HG03159 (cell line): ENCODE measurements at regions not wholly inside any gene's neighbourhood (a gene's known extent, or its start where the extent isn't known, plus 50 kb on each side); places are given as distances from the start of the nearest gene placed in this dataset.

Experiments
- ATAC-seq: cut with Tn5 transposase; IDR thresholded peaks from one replicate; pipeline ENCODE4 v1.9.1; 2021; ENCODE audit warnings: mild to moderate bottlenecking, moderate library complexity; ENCODE audit not compliant: unreplicated experiment

- no peak for ATAC-seq
These were observed 125.9 kb upstream of the PPARGC1A start for GRCh38 chr4:24015782-24016181.

GRCh38 chr4:24013668-24014422 lies 124.0 kb upstream of the PPARGC1A start:
- ATAC-seq = no peak

- ATAC-seq = no peak
These were observed 121.1 kb upstream of the PPARGC1A start for GRCh38 chr4:24010994-24011393.

- ATAC-seq = no peak
These were observed 120.7 kb upstream of the PPARGC1A start for GRCh38 chr4:24010573-24010972.

- ATAC-seq = no peak
These were observed 118.0 kb upstream of the PPARGC1A start for GRCh38 chr4:24007860-24008261.

GRCh38 chr4:24006269-24006668 lies 116.4 kb upstream of the PPARGC1A start:
- ATAC-seq = no peak

GRCh38 chr4:24003926-24004325 lies 114.1 kb upstream of the PPARGC1A start:
- ATAC-seq = no peak

- no peak for ATAC-seq
These were observed 113.6 kb upstream of the PPARGC1A start for GRCh38 chr4:24003496-24003895.

GRCh38 chr4:24002330-24002966 lies 112.6 kb upstream of the PPARGC1A start:
- no peak for ATAC-seq

- ATAC-seq = no peak
These were observed 111.9 kb upstream of the PPARGC1A start for GRCh38 chr4:24001486-24002329.

- no peak for ATAC-seq
These were observed 110.6 kb upstream of the PPARGC1A start for GRCh38 chr4:24000470-24000831.

- ATAC-seq = no peak
These were observed 110.0 kb upstream of the PPARGC1A start for GRCh38 chr4:23999714-24000469.

GRCh38 chr4:23993373-23993772 lies 103.5 kb upstream of the PPARGC1A start:
- ATAC-seq = no peak

- no peak for ATAC-seq
These were observed 101.6 kb upstream of the PPARGC1A start for GRCh38 chr4:23991444-23991843.

- no peak for ATAC-seq
These were observed 96.4 kb upstream of the PPARGC1A start for GRCh38 chr4:23986270-23986669.

GRCh38 chr4:23981328-23981727 lies 91.5 kb upstream of the PPARGC1A start:
- no peak for ATAC-seq

GRCh38 chr4:23979534-23979933 lies 89.7 kb upstream of the PPARGC1A start:
- ATAC-seq = no peak

- no peak for ATAC-seq
These were observed 88.2 kb upstream of the PPARGC1A start for GRCh38 chr4:23978002-23978401.

- no peak for ATAC-seq
These were observed 86.6 kb upstream of the PPARGC1A start for GRCh38 chr4:23976423-23976822.

GRCh38 chr4:23973308-23973855 lies 83.5 kb upstream of the PPARGC1A start:
- ATAC-seq = no peak

- no peak for ATAC-seq
These were observed 83.0 kb upstream of the PPARGC1A start for GRCh38 chr4:23972805-23973204.
